OCI-LY1 (cell line): ENCODE measurements at regions not wholly inside any gene's neighbourhood (a gene's known extent, or its start where the extent isn't known, plus 50 kb on each side); places are given as distances from the start of the nearest gene placed in this dataset.

ENCODE experiments used
- H2AFZ ChIP-seq: fragments of 200-600 bp; sonication (generic), shearing (Covaris generic); 2 replicates; pipeline ENCODE4 v1.6.0; 2014; ENCODE audit warnings: antibody characterized with exemption, mild to moderate bottlenecking, low read length
- H3F3A ChIP-seq: fragments of 200-600 bp; sonication (generic), shearing (Covaris generic); 2 replicates; pipeline ENCODE4 v1.6.0; 2014; ENCODE audit warnings: mild to moderate bottlenecking, antibody characterized with exemption, low read length, moderate library complexity; ENCODE audit not compliant: insufficient read depth
- H3K27ac ChIP-seq: fragments of 200-600 bp; sonication (generic); 2 replicates; pipeline ENCODE4 v1.5.1; 2014; ENCODE audit warnings: low read length, mixed run types, mild to moderate bottlenecking, low read depth; ENCODE audit not compliant: poor library complexity, severe bottlenecking
- H3K27me3 ChIP-seq: fragments of 200-600 bp; sonication (generic); 2 replicates; pipeline ENCODE4 v1.6.0; 2014; ENCODE audit warnings: antibody characterized with exemption, mild to moderate bottlenecking, low read length, moderate library complexity; ENCODE audit not compliant: insufficient read depth
- H3K36me3 ChIP-seq: fragments of 200-600 bp; sonication (generic); 2 replicates; pipeline ENCODE4 v1.6.1; 2014; ENCODE audit warnings: mild to moderate bottlenecking, antibody characterized with exemption, low read length, moderate library complexity, mixed read lengths; ENCODE audit not compliant: insufficient read depth
- H3K4me1 ChIP-seq: fragments of 200-600 bp; sonication (generic); 2 replicates; pipeline ENCODE4 v1.5.1; 2014; ENCODE audit warnings: mild to moderate bottlenecking, low read length, moderate library complexity; ENCODE audit not compliant: insufficient read depth, severe bottlenecking
- H3K4me2 ChIP-seq: fragments of 200-600 bp; sonication (generic), shearing (Covaris generic); 2 replicates; pipeline ENCODE4 v1.6.1; 2014; ENCODE audit warnings: low read length
- H3K4me3 ChIP-seq: fragments of 200-600 bp; sonication (generic); 2 replicates; pipeline ENCODE4 v1.5.1; 2014; ENCODE audit warnings: low read length, low read depth, mild to moderate bottlenecking, mixed read lengths; ENCODE audit not compliant: poor library complexity, severe bottlenecking
- H3K79me2 ChIP-seq: fragments of 200-600 bp; shearing (Covaris generic); 2 replicates; pipeline ENCODE4 v1.6.1; 2016; ENCODE audit warnings: mixed run types, low read length, mixed read lengths; ENCODE audit not compliant: insufficient read depth
- H3K9ac ChIP-seq: fragments of 200-600 bp; sonication (generic), shearing (Covaris generic); 2 replicates; pipeline ENCODE4 v1.6.1; 2014; ENCODE audit warnings: mild to moderate bottlenecking, low read length, mixed read lengths
- H3K9me2 ChIP-seq: fragments of 200-600 bp; sonication (generic), shearing (Covaris generic); 2 replicates; pipeline ENCODE4 v1.6.1; 2014; ENCODE audit warnings: low read depth, mild to moderate bottlenecking, low read length, mixed read lengths
- H3K9me3 ChIP-seq: fragments of 200-600 bp; shearing (Covaris generic); 2 replicates; pipeline ENCODE4 v1.6.1; 2014; ENCODE audit warnings: low read length, mixed read lengths
- H4K20me1 ChIP-seq: fragments of 200-600 bp; sonication (generic), shearing (Covaris generic); 2 replicates; pipeline ENCODE4 v1.6.0; 2016; ENCODE audit warnings: mild to moderate bottlenecking, low read length; ENCODE audit not compliant: insufficient read depth
- EZH2 ChIP-seq: fragments of 200-600 bp; sonication (generic), shearing (Covaris generic); IDR thresholded peaks from 2 replicates; pipeline ENCODE4 v1.8.0; 2017; ENCODE audit warnings: borderline replicate concordance, mixed run types, mild to moderate bottlenecking, antibody characterized with exemption, low read length, moderate library complexity, mixed read lengths
- TF ChIP-seq, protein P1 (sequence below): fragments of 200-600 bp; sonication (generic), shearing (Covaris generic); IDR thresholded peaks from 2 replicates; pipeline ENCODE4 v1.5.1; 2017; ENCODE audit warnings: mild to moderate bottlenecking, antibody characterized with exemption, low read length, moderate library complexity, mixed read lengths

- H3K4me3 ChIP-seq, result no peak overlapping the region
- no peaks in the 10 kb centered on the region for H3K79me2 ChIP-seq
- no peak overlapping the region for H3K27ac ChIP-seq
- H3K27me3 ChIP-seq, result no peaks in the 10 kb centered on the region
- no peaks in the 10 kb centered on the region for H3K9me2 ChIP-seq
- H3K9ac ChIP-seq, result no peak overlapping the region
- H3K4me1 ChIP-seq, result no peaks in the 10 kb centered on the region
- no peaks in the 10 kb centered on the region for H4K20me1 ChIP-seq
- no peak overlapping the region for H3K4me2 ChIP-seq
- H2AFZ ChIP-seq, result no peak overlapping the region
- H3F3A ChIP-seq, result no peaks in the 10 kb centered on the region
- H3K36me3 ChIP-seq, result no peaks in the 10 kb centered on the region
- no peak for TF ChIP-seq EZH2
- TF ChIP-seq, protein P1, sequence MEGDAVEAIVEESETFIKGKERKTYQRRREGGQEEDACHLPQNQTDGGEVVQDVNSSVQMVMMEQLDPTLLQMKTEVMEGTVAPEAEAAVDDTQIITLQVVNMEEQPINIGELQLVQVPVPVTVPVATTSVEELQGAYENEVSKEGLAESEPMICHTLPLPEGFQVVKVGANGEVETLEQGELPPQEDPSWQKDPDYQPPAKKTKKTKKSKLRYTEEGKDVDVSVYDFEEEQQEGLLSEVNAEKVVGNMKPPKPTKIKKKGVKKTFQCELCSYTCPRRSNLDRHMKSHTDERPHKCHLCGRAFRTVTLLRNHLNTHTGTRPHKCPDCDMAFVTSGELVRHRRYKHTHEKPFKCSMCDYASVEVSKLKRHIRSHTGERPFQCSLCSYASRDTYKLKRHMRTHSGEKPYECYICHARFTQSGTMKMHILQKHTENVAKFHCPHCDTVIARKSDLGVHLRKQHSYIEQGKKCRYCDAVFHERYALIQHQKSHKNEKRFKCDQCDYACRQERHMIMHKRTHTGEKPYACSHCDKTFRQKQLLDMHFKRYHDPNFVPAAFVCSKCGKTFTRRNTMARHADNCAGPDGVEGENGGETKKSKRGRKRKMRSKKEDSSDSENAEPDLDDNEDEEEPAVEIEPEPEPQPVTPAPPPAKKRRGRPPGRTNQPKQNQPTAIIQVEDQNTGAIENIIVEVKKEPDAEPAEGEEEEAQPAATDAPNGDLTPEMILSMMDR, result no peak
- H3K9me3 ChIP-seq, result no peaks in the 10 kb centered on the region
Observed at GRCh38 chr18:45317948-45318640, 297.2 kb upstream of the SLC14A2 start.

DNA sequence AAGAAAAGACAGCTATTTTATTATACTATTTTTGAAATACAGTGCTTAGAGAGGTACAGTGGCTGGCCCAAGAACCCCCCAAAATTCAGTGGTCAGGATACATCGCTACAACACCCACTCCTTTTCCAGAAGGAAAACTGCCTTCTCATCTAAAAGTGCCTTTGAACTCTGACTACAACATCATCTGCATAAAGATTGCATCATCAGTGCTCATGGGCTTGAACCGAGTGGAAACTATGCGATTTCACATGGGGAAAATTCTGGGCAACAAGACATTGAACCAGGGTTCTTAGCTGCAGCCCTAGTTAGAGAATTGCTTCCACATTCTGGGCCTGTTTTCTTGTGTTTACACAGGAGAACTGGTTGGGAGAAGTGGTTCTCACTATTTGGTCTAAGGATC, 294.6 kb upstream of the SLC14A2 start:
- Histone ChIP-seq H3K9ac (no peak overlapping the region), H2AFZ (no peak overlapping the region), H3K79me2 (no peaks in the 10 kb centered on the region), H3K4me2 (no peak overlapping the region), H4K20me1 (no peaks in the 10 kb centered on the region), H3K9me3 (no peaks in the 10 kb centered on the region), H3K4me1 (no peaks in the 10 kb centered on the region), H3F3A (no peaks in the 10 kb centered on the region), H3K36me3 (no peaks in the 10 kb centered on the region), H3K27me3 (no peaks in the 10 kb centered on the region), H3K9me2 (no peaks in the 10 kb centered on the region), H3K4me3 (no peak overlapping the region), H3K27ac (no peak overlapping the region)
- TF ChIP-seq EZH2, result no peak
- TF ChIP-seq, protein P1, result no peak

DNA sequence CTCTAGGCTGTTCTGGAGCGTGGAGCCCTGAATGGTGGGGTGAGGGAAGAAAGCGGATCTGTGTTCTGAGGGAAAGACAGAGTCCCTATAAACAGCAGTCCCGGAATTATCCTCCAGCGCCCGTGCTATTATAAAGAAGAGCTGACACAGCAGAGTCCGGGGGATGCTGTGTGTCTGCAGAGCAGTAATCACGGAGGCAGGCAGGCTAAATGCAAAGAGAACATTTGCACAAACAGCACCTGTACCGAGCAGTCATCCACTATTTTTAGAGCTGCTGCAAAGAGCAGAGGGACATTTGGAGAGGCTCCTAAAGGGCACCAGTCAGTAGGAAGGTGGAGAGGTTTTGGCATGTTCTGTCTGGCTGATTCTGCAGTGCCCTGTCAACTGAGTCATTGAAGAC, 293.8 kb upstream of the SLC14A2 start:
- no peak overlapping the region for H3K27ac ChIP-seq
- no peaks in the 10 kb centered on the region for H3K9me3 ChIP-seq
- H3K36me3 ChIP-seq, result no peaks in the 10 kb centered on the region
- no peaks in the 10 kb centered on the region for H4K20me1 ChIP-seq
- TF ChIP-seq, protein P1, result no peak
- no peak for TF ChIP-seq EZH2
- H3F3A ChIP-seq, result no peaks in the 10 kb centered on the region
- no peaks in the 10 kb centered on the region for H3K27me3 ChIP-seq
- H3K9ac ChIP-seq, result no peak overlapping the region
- no peak overlapping the region for H2AFZ ChIP-seq
- H3K9me2 ChIP-seq, result no peaks in the 10 kb centered on the region
- H3K4me1 ChIP-seq, result no peaks in the 10 kb centered on the region
- no peaks in the 10 kb centered on the region for H3K79me2 ChIP-seq
- H3K4me3 ChIP-seq, result no peak overlapping the region
- no peak overlapping the region for H3K4me2 ChIP-seq
